B cell (primary cell): ENCODE measurements at regions not wholly inside any gene's neighbourhood (a gene's known extent, or its start where the extent isn't known, plus 50 kb on each side); places are given as distances from the start of the nearest gene placed in this dataset.

Experiments
- ATAC-seq: fragments of 200-7000 bp; cut with Tn5 transposase; one replicate; pipeline ENCODE4 v1.10.0; 2021; ENCODE audit warnings: low read depth, mild to moderate bottlenecking, moderate number of reproducible peaks, moderate library complexity
- CTCF ChIA-PET: fragments of 350-600 bp; sonication (Branson Sonifier 250); formaldehyde crosslinking; loops from one replicate; lab custom pipeline; 2021; ENCODE audit warnings: antibody characterized with exemption, inconsistent platforms; lab: Charles Lee
- POLR2A ChIA-PET: fragments of 350-600 bp; sonication (Branson Sonifier 250); formaldehyde crosslinking; loops from one replicate; lab custom pipeline; 2021; ENCODE audit warnings: antibody characterized with exemption; lab: Charles Lee
- DNase-seq: peaks from one replicate; pipeline ENCODE4 v3.0.0; 2013
- H2AFZ ChIP-seq: 2 replicates; pipeline ENCODE4 v1.6.1; 2012; ENCODE audit warnings: mild to moderate bottlenecking, low read depth, low read length; ENCODE audit not compliant: insufficient read depth, poor library complexity, severe bottlenecking
- H3K27ac ChIP-seq, 2 donors: 1 replicate in 1 of 2; 2 replicates in 1 of 2; pipeline ENCODE4 v1.5.1; 2012 to 2013; ENCODE audit warnings: low read length in 2 of 2, mild to moderate bottlenecking in 2 of 2, moderate library complexity in 1 of 2
- H3K27me3 ChIP-seq, 4 experiments: fragments of 200-600 bp in 1 of 4; sonication (generic) in 1 of 4; replicated peaks in 1 of 4; 1 replicate in 2 of 4; 2 replicates in 2 of 4; pipeline versions ENCODE4 v1.6.1 to v1.7.0; 2013 to 2016; ENCODE audit warnings: low read length in 3 of 4, mild to moderate bottlenecking in 2 of 4, mixed read lengths in 1 of 4, moderate library complexity in 1 of 4; ENCODE audit not compliant: insufficient read depth in 4 of 4, control insufficient read depth in 3 of 4; ENCODE audit errors: control extremely low read depth in 1 of 4
- H3K36me3 ChIP-seq, 2 experiments: replicated peaks in 1 of 2; 1 replicate in 1 of 2; 2 replicates in 1 of 2; pipeline versions ENCODE4 v1.6.1 to v1.7.1; 2013; ENCODE audit warnings: low read length in 1 of 2; ENCODE audit not compliant: insufficient read depth in 2 of 2, control insufficient read depth in 1 of 2; ENCODE audit errors: control extremely low read depth in 1 of 2, extremely low read depth in 1 of 2
- H3K4me1 ChIP-seq, 2 donors: fragments of 200-600 bp in 1 of 2; sonication (generic) in 1 of 2; 1 replicate in 1 of 2; 2 replicates in 1 of 2; pipeline versions ENCODE4 v1.5.1 to v1.6.1; 2013 to 2017; ENCODE audit warnings: low read length in 2 of 2; ENCODE audit not compliant: control insufficient read depth in 2 of 2, insufficient read depth in 2 of 2
- H3K4me2 ChIP-seq: replicated peaks from 2 replicates; pipeline ENCODE3; 2012; ENCODE audit warnings: mild to moderate bottlenecking, low read depth, low read length; ENCODE audit not compliant: poor library complexity, severe bottlenecking
- H3K4me3 ChIP-seq, 5 experiments: fragments of 200-600 bp in 1 of 5; sonication (generic) in 1 of 5; 1 replicate in 3 of 5; 2 replicates in 2 of 5; pipeline versions ENCODE4 v1.5.1 to v1.7.0; 2011 to 2016; ENCODE audit warnings: low read length in 4 of 5, mild to moderate bottlenecking in 4 of 5, low read depth in 2 of 5, control low read depth in 1 of 5, moderate library complexity in 1 of 5; ENCODE audit not compliant: insufficient read depth in 1 of 5; ENCODE audit errors: control extremely low read depth in 1 of 5, extremely low read depth in 1 of 5
- H3K79me2 ChIP-seq: fragments of 200-600 bp; sonication (generic); one replicate; pipeline ENCODE4 v1.6.0; 2016; ENCODE audit warnings: low read length; ENCODE audit not compliant: control insufficient read depth, insufficient read depth
- H3K9ac ChIP-seq: fragments of 200-600 bp; sonication (generic); 2 replicates; pipeline ENCODE4 v1.6.1; 2017; ENCODE audit warnings: mild to moderate bottlenecking, low read length, moderate library complexity
- H3K9me3 ChIP-seq, 3 donors: one replicate each; pipeline versions ENCODE4 v1.6.1 to v1.7.1; 2013; ENCODE audit warnings: low read length in 2 of 3; ENCODE audit not compliant: control insufficient read depth in 2 of 3, insufficient read depth in 1 of 3; ENCODE audit errors: control extremely low read depth in 1 of 3
- H4K20me1 ChIP-seq: 2 replicates; pipeline ENCODE4 v1.6.0; 2012; ENCODE audit warnings: mild to moderate bottlenecking, low read length; ENCODE audit not compliant: insufficient read depth, control insufficient read depth, poor library complexity, severe bottlenecking
- H3K27ac Mint-ChIP-seq: one replicate; pipeline ENCODE4 v1.8.0; 2021; ENCODE audit warnings: mixed read lengths
- H3K27me3 Mint-ChIP-seq: one replicate; pipeline ENCODE4 v1.8.0; 2021; ENCODE audit warnings: mixed read lengths
- H3K4me1 Mint-ChIP-seq: one replicate; pipeline ENCODE4 v1.8.0; 2021; ENCODE audit warnings: mixed read lengths
- H3K4me3 Mint-ChIP-seq: one replicate; pipeline ENCODE4 v1.8.0; 2021; ENCODE audit warnings: mixed read lengths
- H3K9me3 Mint-ChIP-seq: one replicate; pipeline ENCODE4 v1.8.0; 2022; ENCODE audit warnings: mixed read lengths; ENCODE audit not compliant: insufficient read depth
- CTCF ChIP-seq: fragments of 200-600 bp; IDR thresholded peaks from one replicate; pipeline ENCODE4 v1.8.0; 2022; ENCODE audit warnings: antibody characterized with exemption, mild to moderate bottlenecking
- EZH2 ChIP-seq: IDR thresholded peaks from 2 replicates; pipeline ENCODE4 v1.6.1; 2012; ENCODE audit warnings: borderline replicate concordance, low read depth, mild to moderate bottlenecking, moderate library complexity, low read length; ENCODE audit not compliant: insufficient read depth, poor library complexity, severe bottlenecking
- WGBS: methylation state at CpG from one replicate; pipeline ENCODE4 v1.1.5; 2013; ENCODE audit warnings: missing lambda C conversion rate; ENCODE audit not compliant: insufficient coverage; 5-methylcytosine and 5-hydroxymethylcytosine counted together
- intact Hi-C: fragments of 100-400 bp; cut with micrococcal nuclease; formaldehyde crosslinking; loops from one replicate; pipeline ENCODE4 v1.10.0; 2022

- H3K27ac Mint-ChIP-seq, result no peak overlapping the region
- no CpG with 5 or more reads among the region's 1 CpG for WGBS
- H3K4me1 Mint-ChIP-seq, result no peaks in the 10 kb centered on the region
- CTCF ChIA-PET, result no interaction called here
- peaks cover 10% of the 10 kb centered on the region for H3K9me3 Mint-ChIP-seq
- Histone ChIP-seq H3K36me3 (no peaks in the 10 kb centered on the region), H3K9ac (no peak overlapping the region), H3K79me2 (no peaks in the 10 kb centered on the region), H2AFZ (no peak overlapping the region), H4K20me1 (no peaks in the 10 kb centered on the region), H3K4me2 (no peak overlapping the region), H3K4me1 (no peaks in the 10 kb centered on the region), H3K27me3 (no peaks in the 10 kb centered on the region), H3K4me3 (no peak overlapping the region), H3K9me3 (peaks cover 0 to 14% (median 6%) of the 10 kb centered on the region in 3 donors), H3K27ac (no peak overlapping the region)
- no peak for ATAC-seq
- POLR2A ChIA-PET, result no interaction called here
- TF ChIP-seq EZH2, result no peak
- no peak for TF ChIP-seq CTCF
- intact Hi-C loops, result no loop called here
- peaks cover 11% of the 10 kb centered on the region for H3K27me3 Mint-ChIP-seq
- DNase-seq, result no peak
- no peak overlapping the region for H3K4me3 Mint-ChIP-seq
Observed at GRCh38 chr1:29842130-29842529, 605.8 kb downstream of the PTPRU start.

- intact Hi-C loops, result no loop called here
- no peak for ATAC-seq
- Mint-ChIP-seq H3K27me3 (peaks cover 12% of the 10 kb centered on the region), H3K4me1 (no peaks in the 10 kb centered on the region), H3K9me3 (peaks cover 10% of the 10 kb centered on the region), H3K4me3 (no peak overlapping the region), H3K27ac (no peak overlapping the region)
- H4K20me1 ChIP-seq, result no peaks in the 10 kb centered on the region
- no peak for TF ChIP-seq CTCF
- TF ChIP-seq EZH2, result no peak
- no peaks in the 10 kb centered on the region for H3K79me2 ChIP-seq
- H3K4me1 ChIP-seq, result no peaks in the 10 kb centered on the region
- peaks cover 0 to 8% (median 6%) of the 10 kb centered on the region in 3 donors for H3K9me3 ChIP-seq
- ChIA-PET CTCF (no interaction called here), POLR2A (no interaction called here)
- WGBS, result 48% methylated on average over 2 of the region's 4 CpGs
- no peak overlapping the region for H2AFZ ChIP-seq
- no peaks in the 10 kb centered on the region for H3K36me3 ChIP-seq
- H3K9ac ChIP-seq, result no peak overlapping the region
- DNase-seq, result no peak
- H3K27ac ChIP-seq, result no peak overlapping the region
- H3K27me3 ChIP-seq, result no peaks in the 10 kb centered on the region
- no peak overlapping the region for H3K4me3 ChIP-seq
- no peak overlapping the region for H3K4me2 ChIP-seq
Observed at GRCh38 chr1:29839726-29840125, 603.4 kb downstream of the PTPRU start.
